Suprapubic skin (tissue), 3 donors: ENCODE measurements at regions not wholly inside any gene's neighbourhood (a gene's known extent, or its start where the extent isn't known, plus 50 kb on each side); places are given as distances from the start of the nearest gene placed in this dataset.

Experiments
- CTCF ChIP-seq, 2 donors: fragments of 200-600 bp in 1 of 2; fragments of 450-650 bp in 1 of 2; sonication (generic) in 1 of 2; IDR thresholded peaks; one replicate each; pipeline ENCODE4 v1.5.1; 2016 to 2019; ENCODE audit warnings: antibody characterized with exemption in 2 of 2, mild to moderate bottlenecking in 1 of 2, moderate library complexity in 1 of 2
- EP300 ChIP-seq: sonication (generic); formaldehyde crosslinking; IDR thresholded peaks from one replicate; pipeline ENCODE4 v1.6.1; 2017; ENCODE audit warnings: antibody characterized with exemption

GRCh38 chr3:117886147-117886546, 1148.5 kb downstream of the IGSF11 start:
- TF ChIP-seq CTCF (IDR thresholded peaks at IDR 0.05) (no peak), EP300 (no peak)
